Activated CD4-positive, alpha-beta memory T cell treated with anti-CD3 and anti-CD28 coated beads, Interleukin-2, amount 10 ng/mL, durations not matched to agents 7 days and 5 days (primary cell): ENCODE measurements at regions not wholly inside any gene's neighbourhood (a gene's known extent, or its start where the extent isn't known, plus 50 kb on each side); places are given as distances from the start of the nearest gene placed in this dataset.

Experiments used
- CTCF ChIA-PET: fragments of 350-600 bp; sonication (Branson Sonifier 250); formaldehyde crosslinking; loops from one replicate; lab custom pipeline; 2021; ENCODE audit warnings: antibody characterized with exemption, inconsistent platforms; lab: Charles Lee
- POLR2A ChIA-PET: fragments of 350-600 bp; sonication (Branson Sonifier 250); formaldehyde crosslinking; loops from one replicate; lab custom pipeline; 2021; ENCODE audit warnings: antibody characterized with exemption; lab: Charles Lee
- DNase-seq: peaks from one replicate; pipeline ENCODE4 v3.0.0-alpha.2; 2020
- H3K27ac Mint-ChIP-seq: one replicate; pipeline ENCODE4 v1.8.0; 2021; ENCODE audit warnings: mild to moderate bottlenecking, mixed read lengths
- H3K27me3 Mint-ChIP-seq: one replicate; pipeline ENCODE4 v1.8.0; 2021; ENCODE audit warnings: mixed read lengths
- H3K36me3 Mint-ChIP-seq: one replicate; pipeline ENCODE4 v1.8.0; 2021; ENCODE audit warnings: low read depth, mixed read lengths
- H3K4me1 Mint-ChIP-seq: one replicate; pipeline ENCODE4 v1.8.0; 2021; ENCODE audit warnings: mixed read lengths
- H3K4me3 Mint-ChIP-seq: one replicate; pipeline ENCODE4 v1.8.0; 2021; ENCODE audit warnings: mild to moderate bottlenecking, mixed read lengths
- H3K9me3 Mint-ChIP-seq: one replicate; pipeline ENCODE4 v1.8.0; 2021; ENCODE audit warnings: mixed read lengths

DNA sequence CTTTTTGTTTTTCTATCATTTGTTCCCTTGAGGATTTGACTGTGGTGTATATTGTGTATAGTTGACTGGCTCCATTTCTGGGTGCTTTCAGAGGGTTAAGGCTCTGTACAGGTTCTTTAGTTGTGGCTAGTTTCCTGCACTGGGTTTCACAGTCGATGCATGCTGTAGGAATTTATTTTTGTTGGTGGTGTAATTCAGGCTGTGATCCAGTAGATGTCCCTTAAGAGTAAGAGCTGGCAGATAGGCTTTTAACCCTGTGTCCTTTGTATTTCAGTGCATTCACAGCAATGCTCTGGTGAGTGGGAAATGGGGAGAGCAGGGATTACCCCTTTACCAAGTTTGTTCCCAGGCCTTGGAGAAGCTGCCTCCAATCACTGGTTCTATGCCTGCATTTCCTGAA is 112.9 kb downstream of the SPATA31D1 start:
- Mint-ChIP-seq H3K4me3 (no peak overlapping the region), H3K36me3 (no peaks in the 10 kb centered on the region), H3K27ac (no peak overlapping the region), H3K27me3 (no peaks in the 10 kb centered on the region), H3K9me3 (peaks cover 12% of the 10 kb centered on the region), H3K4me1 (no peaks in the 10 kb centered on the region)
- ChIA-PET CTCF (no interaction called here), POLR2A (no interaction called here)
- no peak for DNase-seq

DNA sequence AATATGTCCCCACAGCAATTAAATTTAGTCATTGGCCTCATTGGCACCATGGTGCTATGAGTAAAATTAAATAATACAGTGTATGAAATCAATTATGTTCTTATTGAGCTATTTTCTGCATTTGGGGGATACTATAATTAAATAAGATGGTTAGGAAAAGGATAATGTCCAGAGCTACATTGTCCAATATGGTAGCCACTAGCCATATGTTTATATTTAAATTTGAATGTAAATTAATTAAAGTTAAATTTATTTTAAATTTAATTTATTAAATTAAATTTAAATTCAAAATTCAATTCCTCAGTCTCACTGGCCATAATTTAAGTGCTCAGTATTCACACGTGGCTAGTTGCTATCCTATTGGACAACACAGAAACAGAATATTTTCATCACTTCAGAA is 115.7 kb downstream of the SPATA31D1 start:
- CTCF ChIA-PET: interaction anchor here (0.7 kb wide), 1 partner anchor 23 kb away, joined by 3 read pairs; no protein-coding TSS in a partner anchor
- POLR2A ChIA-PET: no interaction called here
- Mint-ChIP-seq H3K36me3 (no peaks in the 10 kb centered on the region), H3K4me3 (no peak overlapping the region), H3K27ac (no peak overlapping the region), H3K4me1 (no peaks in the 10 kb centered on the region), H3K27me3 (no peaks in the 10 kb centered on the region), H3K9me3 (peaks cover 6% of the 10 kb centered on the region)
- no peak for DNase-seq

DNA sequence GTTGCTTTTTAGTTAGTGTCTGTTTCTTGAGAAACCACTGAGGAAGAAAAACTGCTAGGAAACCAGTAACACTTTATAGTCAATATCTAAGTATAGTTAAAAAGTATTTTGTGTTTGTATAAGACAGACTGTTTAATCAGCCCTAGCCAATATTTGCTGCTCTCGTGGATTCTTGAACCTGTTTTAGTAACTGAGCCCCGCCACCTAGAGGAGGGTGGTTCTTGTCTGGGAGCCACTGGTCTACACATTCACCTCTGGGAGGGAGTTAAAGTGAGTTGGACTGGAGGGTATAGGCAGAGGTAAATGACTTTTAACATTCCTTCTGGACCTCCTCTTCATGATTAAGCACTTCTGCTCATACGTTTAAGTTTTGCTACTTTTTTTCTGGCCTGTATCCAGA is 117.2 kb downstream of the SPATA31D1 start:
- CTCF ChIA-PET: no interaction called here
- Mint-ChIP-seq H3K36me3 (no peaks in the 10 kb centered on the region), H3K4me1 (no peaks in the 10 kb centered on the region), H3K27me3 (no peaks in the 10 kb centered on the region), H3K27ac (no peak overlapping the region), H3K9me3 (peaks cover 2% of the 10 kb centered on the region), H3K4me3 (no peak overlapping the region)
- POLR2A ChIA-PET: no interaction called here
- DNase-seq: no peak

DNA sequence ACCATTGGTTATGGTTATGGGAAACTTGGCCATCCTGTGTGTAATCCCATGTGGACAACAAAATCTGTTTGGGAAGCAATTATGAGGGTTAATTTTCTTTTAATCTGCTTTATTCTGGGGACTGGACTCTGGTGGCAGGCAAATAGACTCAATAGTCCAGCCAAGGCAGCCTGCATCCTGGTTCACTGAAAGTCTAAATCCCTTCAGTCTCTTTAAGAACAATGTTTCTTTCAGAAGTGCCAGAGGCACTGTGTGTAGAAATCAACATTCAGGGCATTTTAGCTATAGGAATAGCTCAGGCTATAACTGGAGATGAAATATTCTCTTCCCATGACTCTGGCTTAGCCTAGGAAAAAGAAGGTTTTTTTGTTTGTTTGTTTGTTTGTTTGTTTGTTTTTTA is 118.0 kb downstream of the SPATA31D1 start:
- Mint-ChIP-seq H3K36me3 (no peaks in the 10 kb centered on the region), H3K27me3 (no peaks in the 10 kb centered on the region), H3K27ac (no peak overlapping the region), H3K9me3 (peaks cover 2% of the 10 kb centered on the region), H3K4me1 (no peaks in the 10 kb centered on the region), H3K4me3 (no peak overlapping the region)
- POLR2A ChIA-PET: no interaction called here
- DNase-seq: no peak
- CTCF ChIA-PET: no interaction called here

DNA sequence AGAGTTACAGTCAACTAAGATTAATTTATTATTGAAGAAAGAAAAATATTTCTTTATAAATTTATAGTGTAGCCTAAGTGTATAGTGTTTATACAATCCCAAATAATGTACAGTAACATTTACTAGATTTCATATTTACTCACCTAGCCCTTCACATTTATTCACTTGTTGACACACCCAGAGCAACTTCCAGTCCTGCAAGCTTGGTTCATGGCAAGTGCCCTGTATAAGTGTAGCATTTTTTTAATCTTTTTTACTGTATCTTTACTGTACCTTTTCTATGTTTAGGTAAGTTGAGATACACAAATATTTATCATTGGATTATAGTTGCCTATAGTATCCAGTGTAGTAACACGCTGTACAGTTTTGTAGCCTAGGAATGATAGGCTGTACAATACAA is 119.9 kb downstream of the SPATA31D1 start:
- Mint-ChIP-seq H3K9me3 (no peaks in the 10 kb centered on the region), H3K27ac (no peak overlapping the region), H3K27me3 (no peaks in the 10 kb centered on the region), H3K4me1 (no peaks in the 10 kb centered on the region), H3K36me3 (no peaks in the 10 kb centered on the region), H3K4me3 (no peak overlapping the region)
- no peak for DNase-seq
- CTCF ChIA-PET: no interaction called here
- POLR2A ChIA-PET: no interaction called here

DNA sequence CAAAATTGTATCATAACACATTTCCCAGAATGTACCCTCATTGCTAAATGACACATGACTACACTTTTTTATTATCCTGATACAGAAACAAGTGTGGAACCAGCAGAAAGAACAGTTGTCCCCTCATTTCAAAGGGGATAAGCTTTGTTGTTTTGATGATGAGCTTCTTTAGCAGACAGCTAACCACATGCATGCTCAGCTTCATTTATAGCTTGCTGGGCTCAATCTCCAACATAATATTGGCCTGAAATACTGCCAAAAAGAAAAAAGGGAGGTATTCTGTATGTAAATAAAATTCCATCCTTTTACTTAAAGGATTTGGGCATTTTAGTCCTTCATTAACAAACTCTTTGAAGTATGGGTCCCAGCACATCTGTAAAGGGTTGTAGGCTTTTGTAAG is 120.4 kb downstream of the SPATA31D1 start:
- ChIA-PET CTCF (no interaction called here), POLR2A (no interaction called here)

DNA sequence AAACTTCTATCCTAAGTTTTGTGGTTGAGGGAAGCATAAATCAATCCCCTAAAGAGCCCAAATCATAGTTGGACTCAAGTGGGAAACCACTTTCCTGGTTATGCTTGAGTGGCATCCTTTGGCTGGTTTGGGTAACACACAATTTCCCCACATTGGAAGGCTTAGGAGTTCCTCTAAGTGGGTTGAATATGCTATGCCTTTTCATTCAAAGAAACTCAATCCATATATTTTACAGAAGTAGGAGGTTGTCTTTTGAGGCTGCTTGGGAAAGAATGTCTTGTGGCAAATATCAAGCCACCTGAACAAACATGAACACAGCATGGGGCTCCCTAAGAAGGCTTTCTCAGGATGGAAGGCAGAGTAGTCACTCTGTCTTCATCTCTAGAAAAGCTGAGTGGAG is 121.1 kb downstream of the SPATA31D1 start:
- Mint-ChIP-seq H3K9me3 (no peaks in the 10 kb centered on the region), H3K4me3 (no peak overlapping the region), H3K4me1 (no peaks in the 10 kb centered on the region), H3K27ac (no peak overlapping the region), H3K36me3 (no peaks in the 10 kb centered on the region), H3K27me3 (no peaks in the 10 kb centered on the region)
- CTCF ChIA-PET: no interaction called here
- no peak for DNase-seq
- POLR2A ChIA-PET: no interaction called here

More for the DNA sequence above, 120.4 kb downstream of the SPATA31D1 start:
- Mint-ChIP-seq H3K4me1 (no peaks in the 10 kb centered on the region), H3K9me3 (no peaks in the 10 kb centered on the region), H3K4me3 (no peak overlapping the region), H3K27ac (no peak overlapping the region), H3K36me3 (no peaks in the 10 kb centered on the region), H3K27me3 (no peaks in the 10 kb centered on the region)
- DNase-seq: no peak

DNA sequence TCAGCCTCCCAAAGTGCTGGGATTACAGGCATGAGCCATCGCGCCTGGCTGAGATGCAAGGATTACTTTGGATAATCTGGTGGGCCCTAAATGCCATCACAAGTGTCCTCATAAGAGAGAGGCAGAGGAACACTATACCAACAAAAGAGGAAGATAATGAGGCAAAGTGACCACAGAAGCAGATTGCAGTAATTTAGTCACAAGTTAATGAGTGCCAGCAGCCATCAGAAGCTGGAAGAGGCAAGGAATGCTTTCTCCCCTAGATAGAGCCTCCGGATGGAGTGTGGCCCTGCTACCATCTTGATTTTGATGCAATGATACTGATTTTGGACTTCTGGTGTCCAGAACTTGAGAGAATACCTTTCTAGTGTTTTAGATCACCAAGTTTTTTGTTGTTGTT is 122.3 kb downstream of the SPATA31D1 start:
- H3K36me3 Mint-ChIP-seq: no peaks in the 10 kb centered on the region
- CTCF ChIA-PET: no interaction called here
- DNase-seq: no peak
- no peak overlapping the region for H3K4me3 Mint-ChIP-seq
- no peaks in the 10 kb centered on the region for H3K27me3 Mint-ChIP-seq
- H3K9me3 Mint-ChIP-seq: no peaks in the 10 kb centered on the region
- H3K4me1 Mint-ChIP-seq: no peaks in the 10 kb centered on the region
- POLR2A ChIA-PET: no interaction called here
- no peak overlapping the region for H3K27ac Mint-ChIP-seq

DNA sequence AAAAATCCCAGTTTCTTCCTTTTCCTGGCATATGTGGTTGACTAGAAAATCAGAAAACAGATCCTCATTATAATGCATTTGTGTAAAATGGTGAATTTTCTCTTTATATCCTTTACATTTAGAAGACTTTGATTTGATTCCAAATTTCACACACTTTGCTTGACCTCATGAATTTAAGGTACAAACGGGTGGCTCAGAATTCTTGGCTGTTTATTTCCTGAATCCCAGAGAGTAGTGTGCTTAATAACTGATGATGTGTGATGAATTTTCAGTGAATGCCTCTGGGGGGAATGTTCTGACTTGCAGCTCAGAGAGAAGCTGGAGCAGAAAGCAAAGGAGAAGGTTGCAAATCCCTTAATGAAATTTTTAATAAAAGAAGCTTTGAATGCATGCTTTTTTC is 126.8 kb downstream of the SPATA31D1 start:
- POLR2A ChIA-PET: no interaction called here
- H3K36me3 Mint-ChIP-seq: no peaks in the 10 kb centered on the region

DNA sequence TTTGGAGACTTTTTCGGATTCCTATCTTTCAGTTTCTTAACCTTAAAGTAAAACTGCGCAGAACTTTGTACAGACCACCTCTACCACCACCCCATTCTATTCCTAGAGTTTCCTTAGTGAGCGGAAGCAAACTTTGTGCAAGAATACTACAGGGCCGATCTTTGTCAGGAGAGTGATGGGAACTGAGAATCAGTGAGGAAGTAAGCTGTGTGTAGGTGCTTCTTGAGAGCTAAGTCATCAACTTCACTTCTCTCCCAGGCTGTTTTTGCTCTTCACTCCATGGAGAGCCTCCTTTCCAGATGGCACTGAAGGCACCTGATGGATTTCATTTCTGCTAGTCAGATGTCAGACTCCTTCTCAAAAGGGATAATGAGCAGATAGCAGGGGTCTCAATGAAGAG is 127.3 kb downstream of the SPATA31D1 start:
- Mint-ChIP-seq H3K36me3 (no peaks in the 10 kb centered on the region), H3K4me1 (no peaks in the 10 kb centered on the region), H3K27me3 (no peaks in the 10 kb centered on the region), H3K4me3 (no peak overlapping the region), H3K9me3 (no peaks in the 10 kb centered on the region), H3K27ac (no peak overlapping the region)
- DNase-seq: no peak
- ChIA-PET CTCF (no interaction called here), POLR2A (no interaction called here)

More for the DNA sequence above, 126.8 kb downstream of the SPATA31D1 start:
- Mint-ChIP-seq H3K4me3 (no peak overlapping the region), H3K27me3 (no peaks in the 10 kb centered on the region), H3K9me3 (no peaks in the 10 kb centered on the region), H3K4me1 (no peaks in the 10 kb centered on the region), H3K27ac (no peak overlapping the region)
- no peak for DNase-seq
- CTCF ChIA-PET: no interaction called here

DNA sequence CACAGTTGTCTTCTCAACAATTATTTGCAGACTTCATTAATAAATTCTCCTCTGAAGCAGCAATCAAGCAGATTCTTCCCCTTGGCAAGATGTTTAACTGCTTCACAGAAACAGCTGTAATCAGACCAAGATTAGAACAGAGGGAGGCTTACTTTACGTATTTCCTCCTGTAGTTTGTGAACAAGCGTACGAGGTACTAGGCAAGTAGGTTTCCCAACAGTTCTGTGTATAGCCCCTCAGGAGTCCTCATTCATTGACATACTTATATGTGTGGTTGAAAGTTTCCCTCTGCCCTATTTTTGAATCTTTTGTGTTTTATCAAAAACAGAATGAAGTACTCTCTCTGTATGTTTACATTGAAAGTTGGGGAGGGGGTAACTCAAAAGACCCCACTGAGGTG is 128.0 kb downstream of the SPATA31D1 start:
- ChIA-PET POLR2A (no interaction called here), CTCF (no interaction called here)

DNA sequence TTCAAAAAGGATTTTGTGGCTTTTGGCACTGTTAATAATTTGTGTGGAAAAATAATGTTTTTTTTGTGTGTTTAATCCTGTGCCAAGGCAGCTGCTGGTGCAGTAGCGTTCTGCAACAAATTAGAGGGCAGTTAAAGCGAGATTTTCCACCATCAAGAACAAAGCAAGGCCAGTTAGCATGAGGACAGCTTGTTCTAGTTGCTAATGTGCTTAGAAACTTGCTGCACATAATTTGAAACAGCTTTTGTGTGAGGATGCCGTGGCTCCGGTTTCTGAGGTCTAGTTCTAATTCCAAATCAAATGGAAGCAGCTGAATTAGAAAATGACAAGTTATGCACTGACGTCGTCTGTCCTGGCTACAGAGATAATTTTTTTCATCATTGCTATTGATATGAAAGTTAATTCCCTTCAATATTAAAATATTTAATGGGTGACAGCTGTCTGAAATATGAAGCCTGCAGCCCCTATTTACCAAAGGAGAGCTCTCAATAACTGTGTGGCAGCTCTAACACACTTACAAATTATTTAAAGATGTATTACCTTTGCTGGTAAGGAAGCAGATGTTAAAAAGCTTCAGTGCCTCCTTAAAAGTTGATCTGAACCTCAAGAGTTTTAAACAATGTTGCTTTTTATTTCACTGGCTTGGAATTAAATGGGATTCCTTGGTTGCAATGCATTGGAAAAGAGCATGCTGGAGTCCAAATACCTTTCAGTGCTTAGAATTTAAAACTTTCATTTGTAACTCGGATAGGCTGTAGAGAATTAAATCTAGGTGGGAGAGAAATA is 128.6 kb downstream of the SPATA31D1 start:
- ChIA-PET POLR2A (no interaction called here), CTCF (no interaction called here)
- DNase-seq: no peak
- no peaks in the 10 kb centered on the region for H3K4me1 Mint-ChIP-seq
- H3K4me3 Mint-ChIP-seq: no peak overlapping the region
- no peaks in the 10 kb centered on the region for H3K36me3 Mint-ChIP-seq
- no peaks in the 10 kb centered on the region for H3K27me3 Mint-ChIP-seq
- no peaks in the 10 kb centered on the region for H3K9me3 Mint-ChIP-seq
- H3K27ac Mint-ChIP-seq: no peak overlapping the region

More for the DNA sequence above, 128.0 kb downstream of the SPATA31D1 start:
- H3K4me3 Mint-ChIP-seq: no peak overlapping the region
- H3K4me1 Mint-ChIP-seq: no peaks in the 10 kb centered on the region
- H3K27ac Mint-ChIP-seq: no peak overlapping the region
- no peaks in the 10 kb centered on the region for H3K36me3 Mint-ChIP-seq
- H3K27me3 Mint-ChIP-seq: no peaks in the 10 kb centered on the region
- no peak for DNase-seq
- no peaks in the 10 kb centered on the region for H3K9me3 Mint-ChIP-seq

DNA sequence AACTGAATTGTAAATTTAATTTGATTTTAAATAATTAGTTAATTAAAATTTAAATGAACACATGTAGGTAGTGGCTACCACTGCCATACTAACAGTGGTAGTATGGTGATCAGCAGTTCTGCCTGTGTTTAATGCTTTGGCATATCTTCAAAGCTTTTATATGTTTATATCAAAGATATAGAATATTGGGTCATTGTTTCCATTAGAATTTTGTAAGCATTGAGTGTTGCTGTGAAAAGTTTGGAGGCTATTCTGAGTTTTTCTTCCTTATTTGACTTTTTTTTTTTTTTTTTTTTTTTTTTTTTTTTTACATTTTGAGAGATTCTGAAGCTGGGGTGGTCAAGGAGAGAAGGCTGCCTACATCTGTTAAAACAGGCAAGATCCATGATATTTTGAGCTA is 134.2 kb downstream of the SPATA31D1 start:
- no peaks in the 10 kb centered on the region for H3K27me3 Mint-ChIP-seq
- ChIA-PET POLR2A (no interaction called here), CTCF (interaction anchor here (0.7 kb wide), 1 partner anchor 66 kb away, joined by 5 read pairs; no protein-coding TSS in a partner anchor)
- H3K4me3 Mint-ChIP-seq: no peak overlapping the region
- no peak overlapping the region for H3K27ac Mint-ChIP-seq
- no peaks in the 10 kb centered on the region for H3K36me3 Mint-ChIP-seq
- no peak for DNase-seq
- no peaks in the 10 kb centered on the region for H3K4me1 Mint-ChIP-seq
- no peaks in the 10 kb centered on the region for H3K9me3 Mint-ChIP-seq

DNA sequence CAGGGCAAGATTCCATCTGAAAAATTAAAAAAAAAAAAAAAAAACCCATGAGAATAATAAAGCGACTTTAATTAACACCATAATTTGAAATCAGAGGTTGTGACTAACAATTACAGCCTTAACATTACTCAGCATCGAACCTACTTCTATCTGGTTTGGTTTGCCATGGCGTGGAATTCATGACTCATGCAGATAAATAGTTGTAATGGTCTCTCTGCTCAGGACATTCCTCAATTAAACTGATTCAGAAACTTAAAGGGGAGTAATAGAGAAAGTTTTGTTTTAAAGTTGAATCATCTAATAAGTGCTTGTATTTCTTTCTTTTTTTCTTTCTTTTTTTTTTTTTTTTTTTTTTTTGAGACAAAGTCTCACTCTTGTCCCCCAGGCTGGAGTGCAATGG is 135.5 kb downstream of the SPATA31D1 start:
- no peaks in the 10 kb centered on the region for H3K27me3 Mint-ChIP-seq
- H3K9me3 Mint-ChIP-seq: no peaks in the 10 kb centered on the region
- H3K27ac Mint-ChIP-seq: no peak overlapping the region
- ChIA-PET CTCF (no interaction called here), POLR2A (no interaction called here)
- H3K4me1 Mint-ChIP-seq: no peaks in the 10 kb centered on the region
- no peak for DNase-seq
- H3K4me3 Mint-ChIP-seq: no peak overlapping the region
- no peaks in the 10 kb centered on the region for H3K36me3 Mint-ChIP-seq
